Lung (tissue), 11 donors: ENCODE measurements at regions not wholly inside any gene's neighbourhood (a gene's known extent, or its start where the extent isn't known, plus 50 kb on each side); places are given as distances from the start of the nearest gene placed in this dataset.

Source experiments
- ATAC-seq: fragments of 200-7000 bp; cut with Tn5 transposase; one replicate; pipeline ENCODE4 v1.9.1; 2020; ENCODE audit warnings: moderate number of reproducible peaks; ENCODE audit not compliant: insufficient read depth, low FRiP score
- DNase-seq, 3 donors: peaks; one replicate each; pipeline ENCODE4 v3.0.0-alpha.2; 2013 to 2017
- H3K27ac ChIP-seq, 2 donors: one replicate each; pipeline ENCODE4 v1.5.1; 2013; ENCODE audit warnings: mild to moderate bottlenecking in 2 of 2, moderate library complexity in 2 of 2, control low read depth in 1 of 2, inconsistent platforms in 1 of 2, low read depth in 1 of 2, low read length in 1 of 2
- H3K27me3 ChIP-seq, 3 donors: one replicate each; pipeline ENCODE4 v1.5.1; 2013; ENCODE audit warnings: low read length in 2 of 3; ENCODE audit not compliant: control insufficient read depth in 3 of 3, insufficient read depth in 3 of 3
- H3K36me3 ChIP-seq, 4 donors: one replicate each; pipeline ENCODE4 v1.5.1; 2013; ENCODE audit warnings: low read length in 4 of 4, mild to moderate bottlenecking in 1 of 4, moderate library complexity in 1 of 4; ENCODE audit not compliant: control insufficient read depth in 4 of 4, insufficient read depth in 4 of 4
- H3K4me1 ChIP-seq, 5 donors: one replicate each; pipeline ENCODE4 v1.5.1; 2013; ENCODE audit warnings: low read length in 5 of 5, mild to moderate bottlenecking in 2 of 5, moderate library complexity in 1 of 5; ENCODE audit not compliant: control insufficient read depth in 5 of 5, insufficient read depth in 5 of 5
- H3K4me3 ChIP-seq: one replicate; pipeline ENCODE4 v1.5.1; 2013; ENCODE audit warnings: mild to moderate bottlenecking, control low read depth, moderate library complexity
- H3K9ac ChIP-seq, 2 donors: one replicate each; pipeline ENCODE4 v1.5.1; 2013; ENCODE audit warnings: low read length in 2 of 2, control low read depth in 1 of 2; ENCODE audit not compliant: insufficient read depth in 1 of 2
- H3K9me3 ChIP-seq, 4 donors: one replicate each; pipeline ENCODE4 v1.5.1; 2013; ENCODE audit warnings: low read length in 3 of 4, mild to moderate bottlenecking in 1 of 4, moderate library complexity in 1 of 4; ENCODE audit not compliant: control insufficient read depth in 4 of 4, insufficient read depth in 3 of 4
- WGBS, 2 donors: extraction: QIAGEN DNeasy Blood & Tissue Kit; methylation state at CpG; one replicate each; pipeline ENCODE4 v1.1.7; 2013; 5-methylcytosine and 5-hydroxymethylcytosine counted together
- TF ChIP-seq, protein P1 (sequence below): IDR thresholded peaks from 2 replicates; pipeline ENCODE4 v1.5.1; 2012; ENCODE audit warnings: mild to moderate bottlenecking; ENCODE audit errors: control extremely low read depth, extremely low read depth
- donor health status: control.
- donor health status: control.
- donor health status: Bipolar disorder and iron deficiency.
- donor health status: healthy.
- donor health status: DM: yes; HTN: yes; CAD: no.

DNA sequence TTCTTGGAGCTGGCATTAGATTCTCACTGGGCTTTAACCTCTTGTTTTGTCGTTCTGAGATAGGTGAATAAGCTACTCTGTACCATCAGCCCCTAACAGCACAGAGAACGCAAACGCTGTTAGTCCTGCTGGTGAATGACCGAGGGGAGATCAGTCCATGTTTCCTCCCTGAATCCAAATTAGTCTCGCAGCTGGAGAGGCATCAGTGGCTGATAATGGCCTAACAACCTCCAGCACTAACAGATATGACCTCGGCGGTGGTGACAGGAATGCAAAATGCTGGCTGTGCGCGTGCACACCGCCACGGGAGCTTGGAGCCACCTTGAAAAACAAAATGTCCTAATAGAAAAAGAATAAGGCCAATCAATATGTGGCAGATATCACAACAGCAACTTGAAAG lies 77.6 kb upstream of the IRX1 start:
- DNase-seq (no peak), ATAC-seq (no peak)
- TF ChIP-seq, protein P1, sequence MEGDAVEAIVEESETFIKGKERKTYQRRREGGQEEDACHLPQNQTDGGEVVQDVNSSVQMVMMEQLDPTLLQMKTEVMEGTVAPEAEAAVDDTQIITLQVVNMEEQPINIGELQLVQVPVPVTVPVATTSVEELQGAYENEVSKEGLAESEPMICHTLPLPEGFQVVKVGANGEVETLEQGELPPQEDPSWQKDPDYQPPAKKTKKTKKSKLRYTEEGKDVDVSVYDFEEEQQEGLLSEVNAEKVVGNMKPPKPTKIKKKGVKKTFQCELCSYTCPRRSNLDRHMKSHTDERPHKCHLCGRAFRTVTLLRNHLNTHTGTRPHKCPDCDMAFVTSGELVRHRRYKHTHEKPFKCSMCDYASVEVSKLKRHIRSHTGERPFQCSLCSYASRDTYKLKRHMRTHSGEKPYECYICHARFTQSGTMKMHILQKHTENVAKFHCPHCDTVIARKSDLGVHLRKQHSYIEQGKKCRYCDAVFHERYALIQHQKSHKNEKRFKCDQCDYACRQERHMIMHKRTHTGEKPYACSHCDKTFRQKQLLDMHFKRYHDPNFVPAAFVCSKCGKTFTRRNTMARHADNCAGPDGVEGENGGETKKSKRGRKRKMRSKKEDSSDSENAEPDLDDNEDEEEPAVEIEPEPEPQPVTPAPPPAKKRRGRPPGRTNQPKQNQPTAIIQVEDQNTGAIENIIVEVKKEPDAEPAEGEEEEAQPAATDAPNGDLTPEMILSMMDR = no peak
- H3K4me3 ChIP-seq = no peak overlapping the region
- H3K36me3 ChIP-seq = no peaks in the 10 kb centered on the region
- H3K27ac ChIP-seq = no peak overlapping the region
- no peaks in the 10 kb centered on the region for H3K27me3 ChIP-seq
- no peak overlapping the region for H3K9ac ChIP-seq
- no peaks in the 10 kb centered on the region for H3K9me3 ChIP-seq
- WGBS, 2 donors = 85 to 86% methylated on average over 11 of the region's 11 CpGs
- H3K4me1 ChIP-seq = no peaks in the 10 kb centered on the region

DNA sequence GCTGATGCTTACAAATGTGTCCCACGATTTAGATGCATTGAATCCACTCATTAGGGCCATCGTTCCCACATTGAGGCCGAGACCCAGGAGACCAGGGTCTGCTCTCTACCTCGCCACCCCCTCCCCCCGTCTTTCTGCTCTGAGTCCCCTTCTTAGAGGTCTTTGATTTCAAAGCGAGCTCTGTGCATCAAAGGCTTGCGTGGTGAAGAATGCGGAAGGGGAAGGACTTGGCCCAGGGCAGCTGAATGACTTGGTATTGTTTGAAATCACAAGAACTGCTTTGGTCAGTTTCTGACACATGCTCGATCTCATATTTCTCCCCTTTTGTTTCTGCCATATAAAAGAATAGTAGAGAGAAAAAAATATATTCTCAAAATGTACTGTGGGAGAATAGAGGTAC lies 78.3 kb upstream of the IRX1 start:
- no peaks in the 10 kb centered on the region for H3K36me3 ChIP-seq
- H3K4me3 ChIP-seq = no peak overlapping the region
- no peaks in the 10 kb centered on the region for H3K4me1 ChIP-seq
- WGBS, 2 donors = 37 to 38% methylated on average over 9 of the region's 9 CpGs
- TF ChIP-seq, protein P1 = no peak
- H3K27me3 ChIP-seq = no peaks in the 10 kb centered on the region
- ATAC-seq (no peak), DNase-seq (peak; percentile 55 to 75 (median 61))
- no peaks in the 10 kb centered on the region for H3K9me3 ChIP-seq
- no peak overlapping the region for H3K27ac ChIP-seq
- no peak overlapping the region for H3K9ac ChIP-seq

DNA sequence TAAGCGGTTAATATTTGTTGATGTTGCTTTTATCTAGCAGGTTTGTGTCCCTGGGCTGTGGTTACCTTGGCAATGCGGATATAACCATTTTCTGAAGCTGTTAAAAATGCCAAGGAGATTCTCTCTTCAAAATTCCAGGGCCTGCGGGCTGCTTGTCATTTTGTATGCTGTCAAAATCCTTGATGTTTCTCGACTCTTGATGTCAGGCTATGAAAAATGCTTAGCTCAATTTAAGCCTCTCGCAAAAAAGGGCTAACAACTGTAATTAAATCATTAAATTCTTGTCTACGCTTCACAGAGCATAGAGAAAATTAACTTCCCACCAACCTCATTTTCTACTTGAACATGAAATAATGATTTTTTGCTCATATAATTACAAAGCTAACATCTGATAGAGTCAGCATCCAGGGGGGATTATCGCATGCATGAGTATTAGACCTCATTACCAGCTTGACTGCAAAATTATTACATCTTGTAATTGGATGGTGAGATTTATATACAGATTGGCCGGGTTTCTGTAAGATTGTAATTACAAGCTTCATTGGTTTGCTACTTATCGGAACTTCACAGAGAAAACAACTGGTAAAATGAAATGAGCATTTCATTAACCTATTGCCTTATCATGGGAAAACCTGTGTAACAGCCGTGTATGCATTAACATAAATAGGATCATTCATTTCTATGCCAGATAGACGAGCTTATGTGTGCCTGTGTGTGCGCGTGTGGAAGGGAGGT lies 83.1 kb upstream of the IRX1 start:
- WGBS, 2 donors = 78 to 86% methylated on average over 13 of the region's 13 CpGs
- TF ChIP-seq, protein P1 = no peak

More for the DNA sequence above, 83.1 kb upstream of the IRX1 start:
- Histone ChIP-seq H3K27ac (no peak overlapping the region), H3K27me3 (peaks cover 0 to 3% (median 0%) of the 10 kb centered on the region in 3 donors), H3K9ac (no peak overlapping the region), H3K9me3 (peaks cover 0 to 9% (median 0%) of the 10 kb centered on the region in 4 donors), H3K4me3 (no peak overlapping the region), H3K36me3 (no peaks in the 10 kb centered on the region), H3K4me1 (peaks cover 0 to 4% (median 0%) of the 10 kb centered on the region in 5 donors)
- ATAC-seq (no peak), DNase-seq (no peak)
